ENCODE measurements at regions not wholly inside any gene's neighbourhood (a gene's known extent, or its start where the extent isn't known, plus 50 kb on each side); places are given as distances from the start of the nearest gene placed in this dataset.
"Not testable (repeated sequence)": the region's sequence is repeated elsewhere in the genome, so short reads cannot be mapped to it uniquely, and the experiment has no call there.

- H3K27me3 Mint-ChIP-seq: no peaks in the 10 kb centered on the region
- no peaks in the 10 kb centered on the region for H3K4me1 Mint-ChIP-seq
- H3K9me3 Mint-ChIP-seq (ENCODE audit: low read depth): peaks cover 28% of the 10 kb centered on the region
- ATAC-seq: no peak
- no peaks in the 10 kb centered on the region for H3K36me3 Mint-ChIP-seq
- no peak overlapping the region for H3K27ac Mint-ChIP-seq
- CTCF ChIA-PET: no interaction called here
- DNase-seq: no peak
- H3K4me3 Mint-ChIP-seq: no peak overlapping the region
Measured at GRCh38 chrX:534804-535203, 95.8 kb upstream of the SHOX start.

- Mint-ChIP-seq H3K36me3 (no peaks in the 10 kb centered on the region), H3K4me3 (no peak overlapping the region), H3K27ac (no peak overlapping the region), H3K9me3 (ENCODE audit: low read depth) (peaks cover 14% of the 10 kb centered on the region), H3K4me1 (no peaks in the 10 kb centered on the region), H3K27me3 (no peaks in the 10 kb centered on the region)
- DNase-seq (no peak), ATAC-seq (no peak)
- CTCF ChIA-PET: no interaction called here
Measured at GRCh38 chrX:536616-537015, 94.0 kb upstream of the SHOX start.

GRCh38 chrX:537151-537550 lies 93.4 kb upstream of the SHOX start:
- Mint-ChIP-seq H3K4me3 (no peak overlapping the region), H3K9me3 (ENCODE audit: low read depth) (peaks cover 15% of the 10 kb centered on the region), H3K36me3 (no peaks in the 10 kb centered on the region), H3K27ac (no peak overlapping the region), H3K4me1 (no peaks in the 10 kb centered on the region), H3K27me3 (no peaks in the 10 kb centered on the region)
- DNase-seq (no peak), ATAC-seq (no peak)
- CTCF ChIA-PET: no interaction called here

GRCh38 chrX:538311-538710 lies 92.3 kb upstream of the SHOX start:
- H3K36me3 Mint-ChIP-seq: no peaks in the 10 kb centered on the region
- CTCF ChIA-PET: no interaction called here
- ATAC-seq (no peak), DNase-seq (no peak)
- no peak overlapping the region for H3K27ac Mint-ChIP-seq
- H3K9me3 Mint-ChIP-seq (ENCODE audit: low read depth): peaks cover 15% of the 10 kb centered on the region
- H3K27me3 Mint-ChIP-seq: no peaks in the 10 kb centered on the region
- H3K4me3 Mint-ChIP-seq: no peak overlapping the region
- H3K4me1 Mint-ChIP-seq: no peaks in the 10 kb centered on the region

GRCh38 chrX:541006-541405 lies 89.6 kb upstream of the SHOX start:
- H3K27ac Mint-ChIP-seq; H3K9me3 Mint-ChIP-seq (ENCODE audit: low read depth); ATAC-seq; H3K4me1 Mint-ChIP-seq; H3K36me3 Mint-ChIP-seq; DNase-seq; CTCF ChIA-PET; H3K4me3 Mint-ChIP-seq; H3K27me3 Mint-ChIP-seq: not testable (repeated sequence)

- no peak for DNase-seq
- H3K27me3 Mint-ChIP-seq: no peaks in the 10 kb centered on the region
- no peak for ATAC-seq
- no peak overlapping the region for H3K27ac Mint-ChIP-seq
- H3K4me3 Mint-ChIP-seq: no peak overlapping the region
- CTCF ChIA-PET: no interaction called here
- H3K4me1 Mint-ChIP-seq: no peaks in the 10 kb centered on the region
- peaks cover 2% of the 10 kb centered on the region for H3K36me3 Mint-ChIP-seq
- peaks cover 10% of the 10 kb centered on the region for H3K9me3 Mint-ChIP-seq (ENCODE audit: low read depth)
Measured at GRCh38 chrX:542179-542578, 88.4 kb upstream of the SHOX start.

- DNase-seq (no peak), ATAC-seq (no peak)
- CTCF ChIA-PET: no interaction called here
- Mint-ChIP-seq H3K27ac (no peak overlapping the region), H3K9me3 (ENCODE audit: low read depth) (peaks cover 23% of the 10 kb centered on the region), H3K4me3 (no peak overlapping the region), H3K4me1 (no peaks in the 10 kb centered on the region), H3K27me3 (no peaks in the 10 kb centered on the region), H3K36me3 (peaks cover 3% of the 10 kb centered on the region)
Measured at GRCh38 chrX:545452-545885, 85.1 kb upstream of the SHOX start.

GRCh38 chrX:550514-550913 lies 80.1 kb upstream of the SHOX start:
- Mint-ChIP-seq H3K9me3 (ENCODE audit: low read depth) (peaks cover 34% of the 10 kb centered on the region), H3K27me3 (no peaks in the 10 kb centered on the region), H3K4me1 (no peaks in the 10 kb centered on the region), H3K36me3 (peaks cover 2% of the 10 kb centered on the region), H3K27ac (no peak overlapping the region), H3K4me3 (no peak overlapping the region)
- CTCF ChIA-PET: no interaction called here
- DNase-seq (no peak), ATAC-seq (no peak)

GRCh38 chrX:551306-551705 lies 79.3 kb upstream of the SHOX start:
- ATAC-seq (no peak), DNase-seq (no peak)
- CTCF ChIA-PET: no interaction called here
- Mint-ChIP-seq H3K4me1 (no peaks in the 10 kb centered on the region), H3K36me3 (peaks cover 2% of the 10 kb centered on the region), H3K9me3 (ENCODE audit: low read depth) (peaks cover 37% of the 10 kb centered on the region), H3K4me3 (no peak overlapping the region), H3K27me3 (no peaks in the 10 kb centered on the region), H3K27ac (no peak overlapping the region)

GRCh38 chrX:552496-552895 lies 78.1 kb upstream of the SHOX start:
- H3K4me1 Mint-ChIP-seq: no peaks in the 10 kb centered on the region
- H3K9me3 Mint-ChIP-seq (ENCODE audit: low read depth): peaks cover 33% of the 10 kb centered on the region
- H3K27ac Mint-ChIP-seq: no peak overlapping the region
- H3K27me3 Mint-ChIP-seq: no peaks in the 10 kb centered on the region
- DNase-seq: no peak
- H3K36me3 Mint-ChIP-seq: peaks cover 2% of the 10 kb centered on the region
- H3K4me3 Mint-ChIP-seq: no peak overlapping the region
- ATAC-seq: no peak
- CTCF ChIA-PET: no interaction called here

GRCh38 chrX:554271-554670 lies 76.3 kb upstream of the SHOX start:
- DNase-seq: no peak
- Mint-ChIP-seq H3K9me3 (ENCODE audit: low read depth) (peaks cover 31% of the 10 kb centered on the region), H3K27me3 (no peaks in the 10 kb centered on the region), H3K36me3 (peaks cover 2% of the 10 kb centered on the region), H3K4me1 (no peaks in the 10 kb centered on the region), H3K27ac (no peak overlapping the region), H3K4me3 (no peak overlapping the region)
- CTCF ChIA-PET: no interaction called here
- ATAC-seq: no peak

- Mint-ChIP-seq H3K4me3 (no peak overlapping the region), H3K36me3 (no peaks in the 10 kb centered on the region), H3K9me3 (ENCODE audit: low read depth) (peaks cover 17% of the 10 kb centered on the region), H3K27me3 (no peaks in the 10 kb centered on the region), H3K27ac (no peak overlapping the region), H3K4me1 (no peaks in the 10 kb centered on the region)
- CTCF ChIA-PET: no interaction called here
- DNase-seq: no peak
- ATAC-seq: no peak
Measured at GRCh38 chrX:555725-556666, 74.6 kb upstream of the SHOX start.

GRCh38 chrX:557601-558000 lies 73.0 kb upstream of the SHOX start:
- H3K36me3 Mint-ChIP-seq, ATAC-seq, H3K27ac Mint-ChIP-seq, CTCF ChIA-PET, H3K27me3 Mint-ChIP-seq, H3K4me3 Mint-ChIP-seq, H3K4me1 Mint-ChIP-seq, DNase-seq: not testable (repeated sequence)
- peaks cover 24% of the 10 kb centered on the region for H3K9me3 Mint-ChIP-seq (ENCODE audit: low read depth)

- H3K4me1 Mint-ChIP-seq, CTCF ChIA-PET, DNase-seq, H3K4me3 Mint-ChIP-seq, ATAC-seq, H3K27ac Mint-ChIP-seq, H3K36me3 Mint-ChIP-seq, H3K27me3 Mint-ChIP-seq: not testable (repeated sequence)
- H3K9me3 Mint-ChIP-seq (ENCODE audit: low read depth): peaks cover 19% of the 10 kb centered on the region
Measured at GRCh38 chrX:559282-559681, 71.3 kb upstream of the SHOX start.

All from activated CD8-positive, alpha-beta memory T cell treated with anti-CD3 and anti-CD28 coated beads, Interleukin-2, amount 10 ng/mL, durations not matched to agents 7 days and 5 days (primary cell).